Tibial artery (tissue), 4 donors: ENCODE measurements at regions not wholly inside any gene's neighbourhood (a gene's known extent, or its start where the extent isn't known, plus 50 kb on each side); places are given as distances from the start of the nearest gene placed in this dataset.
"Not testable (repeated sequence)": the region's sequence is repeated elsewhere in the genome, so short reads cannot be mapped to it uniquely, and the experiment has no call there.

Experiments used
- DNase-seq, 2 donors: peaks; one replicate each; pipeline ENCODE4 v3.0.0-alpha.2; 2019
- H3K27ac ChIP-seq, 2 donors: fragments of 200-600 bp; sonication (generic) in 1 of 2; 1 replicate in 1 of 2; 2 replicates in 1 of 2; pipeline ENCODE4 v1.5.1; 2018 to 2019; ENCODE audit warnings: mild to moderate bottlenecking in 1 of 2
- H3K27me3 ChIP-seq, 2 donors: fragments of 200-600 bp; sonication (generic) in 1 of 2; one replicate each; pipeline versions ENCODE4 v1.5.1 to v1.6.0; 2016 to 2019
- H3K36me3 ChIP-seq, 3 donors: fragments of 200-600 bp; sonication (generic) in 2 of 3; one replicate each; pipeline ENCODE4 v1.5.1; 2016 to 2019; ENCODE audit warnings: mild to moderate bottlenecking in 2 of 3
- H3K4me1 ChIP-seq, 4 donors: fragments of 200-600 bp; sonication (generic) in 2 of 4; 1 replicate in 3 of 4; 2 replicates in 1 of 4; pipeline ENCODE4 v1.5.1; 2016 to 2019
- H3K4me3 ChIP-seq, 2 donors: fragments of 200-600 bp; sonication (generic) in 1 of 2; 1 replicate in 1 of 2; 2 replicates in 1 of 2; pipeline ENCODE4 v1.5.1; 2018 to 2019; ENCODE audit warnings: mild to moderate bottlenecking in 2 of 2
- H3K9me3 ChIP-seq, 3 donors: fragments of 200-600 bp; sonication (generic) in 1 of 3; one replicate each; pipeline ENCODE4 v1.5.1; 2016 to 2019
- CTCF ChIP-seq, 2 experiments: fragments of 200-600 bp in 1 of 2; fragments of 450-650 bp in 1 of 2; IDR thresholded peaks; one replicate each; pipeline ENCODE4 v1.5.1; 2017 to 2019; ENCODE audit warnings: antibody characterized with exemption in 2 of 2, mild to moderate bottlenecking in 1 of 2, moderate library complexity in 1 of 2
- intact Hi-C: fragments of 100-400 bp; cut with DNase I; formaldehyde crosslinking; loops from one replicate; pipeline ENCODE4 v1.15.0; 2023; ENCODE audit warnings: low total_unique reads

- Histone ChIP-seq H3K9me3 (no peaks in the 10 kb centered on the region), H3K27me3 (no peaks in the 10 kb centered on the region), H3K4me3 (no peak overlapping the region), H3K27ac (no peak overlapping the region), H3K36me3 (no peaks in the 10 kb centered on the region), H3K4me1 (no peaks in the 10 kb centered on the region)
- no peak for DNase-seq
- no peak for TF ChIP-seq CTCF (IDR thresholded peaks at IDR 0.05)
- intact Hi-C loops: no loop called here
These were observed 524.7 kb downstream of the DIPK2A start for GRCh38 chr3:144496141-144496835.

- Histone ChIP-seq H3K27ac (no peak overlapping the region), H3K36me3 (no peaks in the 10 kb centered on the region), H3K9me3 (no peaks in the 10 kb centered on the region), H3K27me3 (no peaks in the 10 kb centered on the region), H3K4me1 (no peaks in the 10 kb centered on the region), H3K4me3 (no peak overlapping the region)
- no peak for DNase-seq
- TF ChIP-seq CTCF (IDR thresholded peaks at IDR 0.05): no peak
- intact Hi-C loops: no loop called here
These were observed 525.8 kb downstream of the DIPK2A start for GRCh38 chr3:144497452-144497851.

- intact Hi-C loops: no loop called here
- no peak for TF ChIP-seq CTCF (IDR thresholded peaks at IDR 0.05)
- no peaks in the 10 kb centered on the region for H3K4me1 ChIP-seq
These were observed 527.6 kb downstream of the DIPK2A start for GRCh38 chr3:144499001-144499930.

GRCh38 chr3:144501467-144501866 lies 529.8 kb downstream of the DIPK2A start:
- H3K4me1 ChIP-seq: no peaks in the 10 kb centered on the region
- H3K27me3 ChIP-seq: no peaks in the 10 kb centered on the region
- H3K4me3 ChIP-seq: no peak overlapping the region
- intact Hi-C loops: no loop called here
- TF ChIP-seq CTCF (IDR thresholded peaks at IDR 0.05): no peak
- no peaks in the 10 kb centered on the region for H3K9me3 ChIP-seq
- H3K27ac ChIP-seq: no peak overlapping the region
- DNase-seq: no peak
- no peaks in the 10 kb centered on the region for H3K36me3 ChIP-seq

More at GRCh38 chr3:144499001-144499930, 527.6 kb downstream of the DIPK2A start:
- H3K9me3 ChIP-seq: no peaks in the 10 kb centered on the region
- H3K27me3 ChIP-seq: no peaks in the 10 kb centered on the region
- no peak overlapping the region for H3K4me3 ChIP-seq
- no peak for DNase-seq
- H3K27ac ChIP-seq: no peak overlapping the region
- no peaks in the 10 kb centered on the region for H3K36me3 ChIP-seq

- Histone ChIP-seq H3K9me3 (no peaks in the 10 kb centered on the region), H3K36me3 (no peaks in the 10 kb centered on the region), H3K27me3 (no peaks in the 10 kb centered on the region), H3K27ac (no peak overlapping the region), H3K4me3 (no peak overlapping the region), H3K4me1 (no peaks in the 10 kb centered on the region)
- DNase-seq: no peak
- intact Hi-C loops: no loop called here
- TF ChIP-seq CTCF (IDR thresholded peaks at IDR 0.05): no peak
These were observed 530.8 kb downstream of the DIPK2A start for GRCh38 chr3:144502402-144502801.

- H3K4me1 ChIP-seq, H3K9me3 ChIP-seq, H3K27ac ChIP-seq, DNase-seq, H3K36me3 ChIP-seq, H3K27me3 ChIP-seq, intact Hi-C loops, H3K4me3 ChIP-seq: not testable (repeated sequence)
These were observed 534.8 kb downstream of the DIPK2A start for GRCh38 chr3:144506375-144506774.
